GM19023 (cell line): ENCODE measurements at regions not wholly inside any gene's neighbourhood (a gene's known extent, or its start where the extent isn't known, plus 50 kb on each side); places are given as distances from the start of the nearest gene placed in this dataset.
"Not testable (repeated sequence)": the region's sequence is repeated elsewhere in the genome, so short reads cannot be mapped to it uniquely, and the experiment has no call there.

ENCODE experiments used
- ATAC-seq: cut with Tn5 transposase; IDR thresholded peaks from one replicate; pipeline ENCODE4 v1.9.1; 2021; ENCODE audit warnings: mild to moderate bottlenecking, moderate library complexity; ENCODE audit not compliant: unreplicated experiment

DNA sequence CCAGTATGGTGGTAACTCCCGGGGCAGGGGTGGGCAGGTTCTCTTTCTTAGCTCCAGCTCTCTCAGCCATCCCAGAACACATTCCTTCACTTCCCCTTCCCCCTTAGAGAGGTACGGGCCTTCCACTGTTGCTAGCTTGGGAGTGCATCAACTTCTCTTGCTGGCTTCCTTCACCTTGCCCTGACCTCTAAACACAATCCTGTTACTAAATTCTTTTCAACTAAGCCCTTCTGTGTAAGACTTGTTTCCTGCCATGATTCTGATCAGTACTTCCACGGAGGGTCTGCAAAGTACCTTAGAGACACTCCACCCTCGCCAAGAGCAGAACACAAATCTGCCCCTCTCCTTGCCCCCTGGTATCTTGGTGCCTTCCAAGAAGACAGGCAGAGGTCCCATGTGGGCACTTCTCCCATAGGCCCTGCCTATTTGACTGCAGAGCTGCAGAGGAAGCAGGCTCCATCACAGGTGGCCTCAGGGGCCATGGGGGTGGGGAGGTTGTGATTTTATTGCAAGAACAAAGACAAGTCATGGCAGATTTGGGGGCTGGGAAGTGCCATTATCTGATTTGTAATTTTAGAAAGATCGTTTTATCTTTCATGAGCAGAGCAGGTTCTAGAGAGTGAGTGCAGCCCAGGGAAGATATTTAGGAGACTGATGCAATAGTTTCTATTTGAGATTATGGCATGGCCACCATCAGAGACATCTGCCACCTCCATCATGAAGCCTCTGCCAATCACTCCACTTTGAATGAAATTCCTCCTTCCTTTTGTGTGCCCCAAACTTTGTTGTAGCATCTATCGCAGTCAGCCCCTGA lies 182.5 kb upstream of the JUN start:
- ATAC-seq: no peak

DNA sequence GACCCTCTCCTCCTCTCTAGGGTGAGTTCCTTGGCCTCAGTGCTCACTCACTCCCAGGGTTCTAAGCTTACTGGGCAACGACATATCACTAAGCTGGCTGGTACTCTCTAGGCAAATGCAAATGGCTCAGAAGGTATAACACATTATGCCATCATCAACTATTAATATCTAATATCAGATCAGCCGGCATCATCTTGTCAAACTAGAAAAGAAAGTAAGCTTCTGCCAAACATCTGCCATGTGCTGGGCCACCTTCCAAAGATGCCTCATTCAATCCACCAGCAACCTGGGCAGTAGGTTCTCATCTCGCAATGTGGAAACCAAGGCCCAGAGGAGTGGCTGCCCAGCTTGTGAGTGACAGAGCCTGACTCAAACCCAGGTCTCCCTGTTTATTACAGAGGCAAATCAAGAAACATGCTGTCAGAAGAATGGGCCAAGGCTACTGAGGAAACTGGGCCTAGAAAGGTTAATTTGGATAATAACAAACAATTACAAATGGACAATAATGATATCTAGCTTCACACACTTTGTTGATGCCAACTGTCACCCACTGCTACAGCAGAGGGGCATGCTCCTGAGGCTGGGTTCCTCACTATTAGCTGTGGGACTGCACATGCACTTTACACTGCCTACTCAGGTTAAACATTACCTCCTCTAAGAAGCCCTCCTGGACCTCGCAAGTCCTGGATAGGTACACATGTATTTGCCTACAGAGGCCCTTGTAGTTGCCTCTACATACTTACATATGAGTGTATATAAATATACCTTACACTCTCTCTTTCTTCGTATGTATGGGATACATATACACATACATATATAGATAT lies 183.3 kb upstream of the JUN start:
- ATAC-seq: no peak

DNA sequence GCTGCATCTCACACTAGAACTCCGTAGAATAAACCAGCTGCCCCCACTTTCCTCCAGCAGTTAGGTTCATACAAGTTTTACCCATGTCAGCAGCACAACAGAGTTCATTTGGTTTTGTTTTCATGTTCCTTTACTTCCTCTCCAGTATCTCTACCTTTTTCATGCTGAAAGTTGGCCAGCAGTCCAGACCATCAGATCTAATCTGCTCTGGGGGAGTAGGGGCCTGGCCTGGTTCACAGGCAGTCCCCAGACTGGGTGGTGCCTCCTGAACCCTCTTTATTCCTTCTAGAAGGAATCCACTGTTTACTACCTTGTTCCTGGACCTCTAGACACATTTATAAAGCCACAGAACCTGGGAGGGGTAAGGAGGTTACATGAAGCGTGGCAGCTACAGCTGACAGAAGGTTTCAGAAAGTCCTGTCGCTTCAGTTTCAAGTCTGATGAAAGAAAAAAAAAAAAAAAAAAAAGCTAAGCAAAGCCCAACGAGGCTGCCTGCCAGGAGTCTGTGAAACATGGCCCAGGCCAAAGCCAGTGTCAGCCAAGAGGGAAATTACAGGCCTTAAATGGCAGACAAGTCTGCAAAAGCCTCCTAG lies 184.6 kb upstream of the JUN start:
- ATAC-seq: peak; percentile 91

DNA sequence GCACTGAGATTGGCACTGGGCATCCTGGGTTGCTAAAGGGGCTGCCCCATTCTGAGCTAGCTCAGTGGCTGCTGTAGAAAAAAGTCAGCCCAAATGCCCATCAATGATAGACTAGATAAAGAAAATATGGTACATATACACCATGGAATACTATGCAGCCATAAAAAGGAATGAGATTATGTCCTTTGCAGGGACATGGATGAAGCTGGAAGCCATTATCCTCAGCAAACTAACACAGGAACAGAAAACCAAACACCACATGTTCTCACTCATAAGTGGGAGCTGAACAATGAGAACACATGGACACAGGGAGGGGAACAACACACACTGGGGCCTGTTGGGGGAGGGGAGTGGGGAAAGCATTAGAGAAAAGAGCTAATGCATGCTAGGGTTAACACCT lies 185.3 kb upstream of the JUN start:
- ATAC-seq: not testable (repeated sequence)

DNA sequence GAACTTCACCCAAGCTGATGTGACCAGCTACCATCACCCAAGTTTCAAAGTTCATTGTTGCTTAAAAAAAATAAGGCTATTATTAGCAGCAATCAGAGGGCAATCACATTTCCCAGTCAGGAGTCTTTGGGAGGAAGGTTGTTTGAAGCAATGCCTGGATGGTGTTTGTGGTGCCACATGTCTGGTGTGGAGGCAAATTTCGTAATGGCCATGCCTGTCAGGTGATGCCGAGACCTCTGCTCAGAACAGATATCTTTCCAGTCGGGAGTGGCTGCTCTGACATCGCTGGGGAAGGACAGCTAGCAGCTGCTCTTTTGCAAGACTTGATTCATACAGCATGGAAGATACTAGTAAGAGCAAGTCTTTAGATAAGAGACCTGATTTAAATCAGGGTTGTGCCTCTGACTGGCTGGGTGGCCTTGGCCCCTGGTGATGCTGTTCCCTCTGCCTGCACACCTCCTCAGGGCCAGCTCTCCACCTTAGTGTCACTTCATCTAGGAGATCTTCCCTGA lies 187.8 kb upstream of the JUN start:
- no peak for ATAC-seq

DNA sequence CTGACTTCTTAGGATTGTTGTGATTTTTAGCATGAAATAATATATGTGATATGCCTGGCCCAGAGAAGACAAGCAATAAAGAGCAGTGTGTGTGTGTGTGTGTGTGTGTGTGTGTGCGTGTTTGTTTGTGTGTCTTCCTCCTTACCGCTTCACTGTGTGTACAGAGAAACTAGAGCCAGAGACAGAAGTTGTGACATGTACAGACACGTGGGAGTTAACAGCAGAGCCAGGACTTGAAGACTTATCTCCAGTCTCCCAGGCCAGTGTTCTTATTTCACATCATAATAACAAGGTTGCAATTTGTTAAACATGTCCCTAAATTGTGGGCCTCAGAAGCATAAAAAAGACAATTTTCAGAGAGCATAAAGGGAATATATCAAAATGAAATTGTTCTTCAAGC lies 192.0 kb upstream of the JUN start:
- no peak for ATAC-seq

DNA sequence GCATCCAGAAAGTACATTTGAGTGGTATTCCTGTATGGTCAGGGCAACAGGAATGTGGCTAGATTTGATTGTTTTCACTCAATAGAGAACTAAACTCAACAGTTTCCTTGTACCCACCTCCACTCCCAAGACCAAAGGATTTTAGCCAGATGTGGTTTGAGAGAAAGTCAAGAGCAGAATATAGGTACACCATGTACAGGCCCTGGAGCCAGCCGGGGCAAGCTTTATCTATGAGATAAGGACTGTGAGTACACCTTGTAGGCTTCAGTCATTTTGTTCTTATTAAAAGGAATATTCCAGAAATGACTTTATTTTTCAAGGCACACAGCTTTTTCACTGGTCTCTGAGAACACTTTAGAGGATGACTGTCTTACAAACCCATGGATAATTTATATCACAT lies 192.4 kb upstream of the JUN start:
- ATAC-seq: no peak

DNA sequence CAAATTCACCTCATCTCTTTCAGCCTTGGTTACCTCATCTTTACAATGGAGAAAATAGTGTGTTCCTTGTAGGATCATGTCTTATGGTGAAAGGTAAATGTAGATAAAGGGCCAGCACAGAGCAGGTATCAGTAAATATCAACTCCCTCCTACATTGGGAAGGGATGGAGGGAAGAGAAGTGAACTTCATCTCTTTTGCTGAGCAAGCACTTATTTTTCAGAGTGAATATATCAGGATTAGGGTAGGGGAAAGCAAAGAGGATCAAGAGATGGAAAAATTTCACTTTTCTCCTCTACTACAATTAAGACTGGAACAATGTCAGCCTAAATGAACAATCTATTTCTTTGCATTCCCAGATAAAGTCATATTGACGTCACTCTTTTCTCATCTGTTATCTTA lies 193.8 kb upstream of the JUN start:
- ATAC-seq: no peak

DNA sequence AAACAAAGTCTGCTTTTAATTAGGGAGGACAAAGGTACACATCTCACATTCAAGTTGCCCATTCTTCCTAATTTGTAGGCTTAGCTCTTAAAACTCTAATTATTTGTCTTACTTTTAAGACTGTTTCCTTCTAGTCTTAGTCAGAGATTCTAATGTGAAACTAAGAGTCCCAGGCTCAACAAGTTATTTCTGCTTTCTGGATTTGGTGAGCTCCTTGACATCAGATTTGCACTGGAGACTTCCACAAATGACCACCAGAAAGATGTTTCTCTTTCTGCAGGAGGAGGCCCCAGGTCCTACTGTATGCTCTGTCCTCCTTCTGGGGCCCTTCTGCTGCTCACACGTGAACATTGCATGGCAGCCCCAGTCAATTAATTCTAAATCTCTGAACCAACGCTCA lies 194.2 kb upstream of the JUN start:
- ATAC-seq: no peak

DNA sequence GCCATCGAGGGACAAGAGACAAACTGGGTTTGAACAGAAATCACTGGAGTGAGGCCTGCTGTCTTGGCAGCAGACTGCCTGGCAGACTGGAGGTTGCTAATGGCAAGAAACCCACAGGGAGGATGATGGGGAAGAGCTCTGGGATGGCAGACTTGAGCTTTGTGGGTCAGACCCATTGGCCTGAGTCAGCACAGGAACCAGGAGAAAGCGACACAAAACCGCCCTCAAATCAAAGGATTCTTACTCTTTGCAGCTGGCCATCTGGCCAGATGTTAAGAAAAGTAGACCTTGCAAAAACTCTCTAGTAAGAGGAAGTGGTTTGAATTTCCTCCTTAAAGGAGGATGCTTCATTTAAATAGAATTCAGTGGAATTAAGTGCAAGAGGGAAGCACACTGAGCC lies 195.2 kb upstream of the JUN start:
- no peak for ATAC-seq

DNA sequence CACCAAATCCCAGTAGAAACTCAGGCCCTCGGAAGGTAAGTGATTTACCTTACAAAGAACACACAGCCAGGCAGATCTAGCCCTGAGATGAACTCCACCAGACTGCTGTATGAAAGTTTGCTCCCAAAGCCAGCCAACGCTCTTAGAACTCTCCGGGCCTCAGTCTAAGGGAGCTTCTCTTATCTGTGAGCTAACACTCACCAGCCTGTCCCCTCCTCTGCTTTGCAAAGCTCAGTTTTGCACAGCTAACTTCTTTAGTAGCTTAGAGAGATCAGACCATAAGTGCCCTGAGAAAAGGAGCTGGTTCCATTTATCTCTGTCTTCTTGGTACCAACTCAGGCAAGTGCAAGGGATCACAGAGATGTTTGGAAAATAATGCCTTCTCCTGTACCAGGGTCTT lies 195.8 kb upstream of the JUN start:
- no peak for ATAC-seq

DNA sequence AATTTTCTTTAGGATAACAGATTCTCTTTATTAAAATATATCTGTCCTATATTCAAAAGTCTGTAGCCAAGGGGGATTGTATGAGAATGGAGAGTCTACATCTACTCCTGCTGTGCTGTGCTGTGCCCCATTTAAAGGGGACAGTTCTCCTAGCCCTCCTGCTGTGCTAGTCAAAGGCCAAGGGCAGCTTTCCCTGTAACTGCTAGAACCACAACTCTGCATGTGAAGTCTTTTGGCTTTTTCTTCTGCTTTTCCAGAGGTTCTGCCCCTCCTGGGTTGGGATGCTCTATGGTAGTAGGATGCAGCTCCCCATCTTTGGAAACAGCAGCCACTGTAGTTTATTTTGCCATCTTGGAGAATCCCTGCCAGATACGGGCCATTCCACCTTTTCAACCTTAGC lies 197.5 kb upstream of the JUN start:
- no peak for ATAC-seq

DNA sequence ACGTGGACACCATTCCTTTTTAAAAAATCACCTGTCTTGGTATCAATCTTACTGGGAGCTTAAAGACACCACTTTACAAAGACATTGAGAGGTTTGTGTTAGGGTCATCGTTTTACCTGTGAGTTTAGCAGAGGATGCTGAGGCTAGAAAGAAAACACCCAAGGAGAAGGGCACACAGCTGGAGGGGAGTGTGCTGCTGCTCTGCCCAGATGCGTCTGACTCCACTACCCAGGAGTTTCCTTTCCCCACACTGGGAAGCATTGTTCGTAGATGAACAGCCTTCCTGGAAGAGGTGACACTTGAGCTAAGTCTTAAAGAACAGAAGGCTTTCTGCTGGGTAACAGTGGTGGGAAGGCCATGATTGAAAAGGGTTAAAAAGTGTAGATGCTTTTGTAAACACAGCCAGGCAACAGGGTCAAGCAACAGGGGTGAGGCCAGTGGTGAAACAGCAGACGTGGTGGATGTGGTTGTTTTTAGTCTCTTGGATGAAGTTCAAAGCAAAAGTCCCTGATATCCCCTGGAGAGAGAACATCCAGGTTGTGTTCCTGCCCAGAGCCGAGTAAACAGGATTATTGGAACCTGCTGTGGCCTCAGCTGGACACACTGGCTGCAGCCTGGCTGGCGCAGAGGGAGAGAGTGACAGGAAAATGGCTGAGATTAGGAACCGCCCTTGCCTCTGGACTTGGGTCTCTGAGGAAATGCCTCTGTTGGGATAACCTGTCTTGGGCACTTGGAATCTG lies 198.6 kb upstream of the JUN start:
- no peak for ATAC-seq

DNA sequence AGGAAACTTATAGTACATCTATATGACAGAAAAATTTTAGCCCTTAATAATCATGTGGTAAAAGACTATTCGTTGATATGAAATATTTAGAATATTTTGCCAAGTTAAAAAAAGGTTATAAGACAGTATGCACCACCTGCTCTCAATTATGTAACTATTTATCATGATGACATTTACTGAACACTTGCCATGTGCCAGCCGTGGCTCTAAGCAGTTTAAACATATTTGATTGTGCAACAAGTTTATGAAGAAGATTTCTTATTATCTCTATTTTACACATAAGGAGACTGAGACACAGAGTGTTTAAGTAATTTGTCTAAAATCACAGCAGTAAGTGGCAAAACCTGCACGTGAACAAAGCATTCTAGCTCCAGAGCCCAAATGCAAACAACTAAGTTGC lies 199.3 kb upstream of the JUN start:
- ATAC-seq: no peak

DNA sequence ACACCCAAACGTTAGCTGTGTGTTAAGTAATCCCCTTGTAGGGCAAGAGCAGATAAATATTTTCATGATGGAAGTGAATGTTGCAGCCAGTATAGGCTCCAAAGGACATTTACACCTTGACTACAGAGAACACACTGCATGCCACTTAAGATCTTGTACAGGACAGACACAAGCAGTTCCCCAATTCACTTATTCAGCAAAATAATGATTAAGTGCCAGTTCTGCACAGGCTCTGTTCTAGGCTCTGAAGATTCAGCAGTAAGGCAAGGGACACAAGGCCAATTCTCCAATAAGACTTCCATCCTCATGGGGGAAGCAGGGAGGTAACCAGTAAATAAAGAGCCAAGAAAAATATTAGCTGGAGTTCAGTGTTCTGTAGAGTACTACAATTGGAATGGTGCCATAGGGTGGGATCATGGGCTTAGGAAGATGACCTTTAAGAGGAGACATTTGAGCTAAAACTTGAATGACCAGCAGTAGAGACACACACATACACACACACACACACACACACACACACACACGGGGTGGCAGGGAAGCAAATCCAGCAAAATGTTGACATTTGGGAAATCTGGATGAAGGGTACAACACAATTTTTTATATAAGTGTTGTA lies 199.9 kb upstream of the JUN start:
- no peak for ATAC-seq

DNA sequence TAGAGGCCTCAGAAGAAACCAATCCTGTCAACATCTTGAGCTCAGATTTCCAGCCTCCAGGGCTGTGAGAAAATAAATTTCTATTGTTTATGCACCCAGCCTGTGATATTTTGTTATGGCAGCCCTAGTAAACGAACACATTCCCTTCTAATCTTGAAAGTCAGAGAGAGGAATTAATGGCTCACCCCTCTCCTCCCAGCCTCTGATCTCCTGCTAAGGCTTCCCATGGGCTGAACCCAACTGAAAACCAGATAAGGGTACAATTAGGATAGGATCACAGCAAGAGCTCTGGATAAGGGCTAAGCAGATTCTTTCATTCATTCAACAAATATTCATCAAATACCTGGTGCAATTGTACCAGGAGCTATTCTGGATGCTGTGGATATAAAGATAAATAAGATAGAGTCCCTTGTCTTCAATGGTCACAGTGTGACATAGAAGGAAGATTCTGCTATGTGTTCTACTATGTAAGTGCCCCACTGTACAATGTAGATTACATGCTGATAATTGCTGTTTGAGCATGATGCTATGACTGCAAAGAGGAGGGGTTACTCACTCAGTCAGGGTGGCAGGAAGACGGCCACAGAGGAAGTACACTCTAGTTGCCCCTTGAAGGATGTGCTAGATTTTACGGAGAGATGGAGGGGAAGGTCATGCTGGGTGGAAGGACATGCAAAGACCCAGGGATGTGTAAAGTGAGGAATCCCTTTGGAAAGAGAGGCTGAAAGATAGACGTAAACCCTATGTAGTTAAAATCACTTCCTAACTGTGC lies 203.3 kb upstream of the JUN start:
- no peak for ATAC-seq

DNA sequence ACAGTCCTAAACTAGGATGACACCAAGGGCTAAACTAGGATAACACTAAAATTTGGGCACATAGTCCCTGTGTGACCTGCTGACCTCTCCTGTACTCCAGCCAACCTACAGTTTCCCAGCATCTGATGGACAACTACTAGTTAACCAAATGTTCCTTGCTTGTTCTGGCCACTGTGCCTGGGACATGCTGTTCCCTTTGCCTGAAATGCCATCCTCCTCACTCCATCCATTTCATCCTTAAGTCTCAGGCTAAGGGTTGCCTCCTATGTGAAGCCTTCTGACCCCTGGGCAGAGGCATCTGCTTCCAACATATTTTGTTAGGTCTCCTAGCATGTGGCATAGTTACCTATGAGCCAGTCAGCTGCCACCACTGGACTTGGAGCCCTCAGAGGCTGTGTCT lies 204.9 kb upstream of the JUN start:
- ATAC-seq: no peak

DNA sequence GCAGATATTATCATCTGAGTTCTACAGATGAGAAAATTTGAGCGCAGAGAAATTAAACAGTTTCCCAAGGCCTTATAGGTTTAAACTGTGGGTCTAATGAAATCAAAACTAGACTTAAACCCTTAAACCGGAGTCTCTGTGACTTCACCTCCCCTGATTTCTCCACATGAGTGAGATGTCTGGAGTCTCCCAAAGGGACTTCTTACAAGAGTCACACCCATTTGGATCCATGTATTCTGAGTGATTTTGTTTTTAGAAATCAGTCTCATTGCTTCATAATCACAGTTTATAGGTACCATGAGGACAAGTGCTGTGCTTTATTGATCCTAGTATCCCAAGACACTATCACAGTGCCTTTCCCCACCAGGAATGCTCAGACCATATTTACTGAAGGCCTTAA lies 206.0 kb upstream of the JUN start:
- ATAC-seq: no peak

DNA sequence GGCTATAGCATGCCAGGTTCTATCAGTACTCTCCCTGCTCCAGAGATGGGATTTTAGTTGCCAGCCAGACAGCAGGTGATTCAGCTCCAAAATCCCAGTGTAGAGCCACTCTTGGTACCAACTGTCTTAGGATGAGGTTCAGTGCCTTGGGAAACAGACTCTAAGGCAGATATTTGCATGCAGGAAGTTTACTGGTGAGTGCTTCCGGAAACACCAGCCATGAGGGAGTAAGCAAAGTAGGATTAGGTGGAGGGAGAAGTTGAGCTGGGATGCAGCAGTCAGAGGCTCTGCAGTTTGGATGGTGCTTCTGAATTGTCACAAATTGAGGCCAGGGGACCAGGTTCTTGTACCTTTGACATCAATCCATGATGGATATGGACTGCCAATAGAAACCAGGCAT lies 207.5 kb upstream of the JUN start:
- no peak for ATAC-seq

DNA sequence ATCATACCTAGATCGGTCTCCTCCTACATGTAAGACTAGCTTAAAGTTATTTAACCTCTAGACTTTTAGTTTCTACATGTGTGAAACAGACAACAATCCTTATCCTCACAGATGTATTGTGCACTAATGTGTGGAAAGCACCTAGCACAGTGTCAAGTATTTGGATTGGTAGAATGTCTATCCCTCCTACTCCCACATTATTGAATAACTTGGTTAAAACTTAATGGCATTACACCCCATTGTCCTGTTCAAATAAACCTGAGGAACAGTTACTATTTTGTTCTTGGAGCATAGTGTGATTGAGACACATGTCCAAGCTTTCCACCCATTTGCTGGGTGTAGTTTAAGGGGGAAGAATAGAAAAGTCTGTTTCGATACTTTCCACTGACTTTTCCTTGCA lies 208.8 kb upstream of the JUN start:
- ATAC-seq: no peak
